K562 (cell line): ENCODE measurements at regions not wholly inside any gene's neighbourhood (a gene's known extent, or its start where the extent isn't known, plus 50 kb on each side); places are given as distances from the start of the nearest gene placed in this dataset.

ENCODE experiments used
- ATAC-seq: fragments of 200-7000 bp; cut with Tn5 transposase; 3 replicates; pipeline ENCODE4 v1.9.1; 2020; ENCODE audit warnings: moderate library complexity
- BruUV-seq: library from RNA; stranded (reverse); fragments of 400-500 nt; replicated peaks from 2 replicates; lab custom pipeline; 2021; lab: Mats Ljungman, UMichigan
- CTCF ChIA-PET: fragments of 300-600 bp; formaldehyde crosslinking; extraction: SDS; loops from one replicate; lab custom pipeline; 2021; ENCODE audit warnings: low intra/inter-chr PET ratio; lab: Yijun Ruan, JAX
- POLR2A ChIA-PET: fragments of 300-600, 350-650 bp; sonication (Branson Sonifier 250); formaldehyde crosslinking; extraction: SDS; loops from one replicate; lab custom pipeline; 2021; ENCODE audit warnings: antibody characterized with exemption, inconsistent platforms; lab: Yijun Ruan, JAX
- DNase-seq, 4 experiments: peaks; one replicate each; pipeline versions ENCODE4 v3.0.0 to v3.0.0-alpha.2; 2011 to 2018; ENCODE audit warnings: low spot score in 3 of 4, mixed read lengths in 3 of 4; ENCODE audit errors: extremely low read depth in 1 of 4
- FAIRE-seq: peaks from 2 replicates; lab custom pipeline; 2011; peaks lifted over from hg19 to GRCh38; lab: Jason Lieb, UNC
- H2AFZ ChIP-seq: 2 replicates; pipeline ENCODE4 v1.6.0; 2011; ENCODE audit warnings: low read depth, low read length, control low read depth, inconsistent platforms
- H3K27ac ChIP-seq: fragments of 200-600 bp; 3 replicates; pipeline ENCODE4 v1.8.0; 2011; ENCODE audit warnings: low read depth, mild to moderate bottlenecking, control low read depth, inconsistent platforms, low read length, moderate library complexity, mixed read lengths; ENCODE audit errors: extremely low read depth
- H3K27me3 ChIP-seq, 2 experiments: fragments of 300-600 bp in 1 of 2; 2 replicates in 1 of 2; 3 replicates in 1 of 2; pipeline versions ENCODE4 v1.6.0 to v1.8.0; 2011; ENCODE audit warnings: inconsistent platforms in 2 of 2, low read length in 2 of 2, mild to moderate bottlenecking in 1 of 2, mixed read lengths in 1 of 2, moderate library complexity in 1 of 2; ENCODE audit not compliant: control insufficient read depth in 2 of 2, insufficient read depth in 2 of 2
- H3K36me3 ChIP-seq: fragments of 300-600 bp; 3 replicates; pipeline ENCODE4 v1.8.0; 2011; ENCODE audit warnings: mild to moderate bottlenecking, low read length, inconsistent platforms; ENCODE audit not compliant: control insufficient read depth, insufficient read depth
- H3K4me1 ChIP-seq, 2 experiments: fragments of 200-600 bp in 1 of 2; replicated peaks in 1 of 2; 2 replicates in 1 of 2; 3 replicates in 1 of 2; pipeline versions ENCODE4 v1.5.1 to v1.8.0; 2011; ENCODE audit warnings: inconsistent platforms in 2 of 2, low read length in 2 of 2, mild to moderate bottlenecking in 1 of 2, mixed read lengths in 1 of 2, moderate library complexity in 1 of 2; ENCODE audit not compliant: control insufficient read depth in 2 of 2, insufficient read depth in 2 of 2
- H3K4me2 ChIP-seq: 2 replicates; pipeline ENCODE4 v1.6.1; 2011; ENCODE audit warnings: low read length, control low read depth, inconsistent platforms, mixed read lengths; ENCODE audit not compliant: insufficient read depth
- H3K4me3 ChIP-seq: fragments of 200-600 bp; sonication (generic), shearing (Covaris generic); 2 replicates; pipeline ENCODE4 v1.5.1; 2016; ENCODE audit warnings: control low read depth, inconsistent platforms
- H3K79me2 ChIP-seq: fragments of 200-600 bp; 3 replicates; pipeline ENCODE4 v1.8.0; 2011; ENCODE audit warnings: low read length, inconsistent platforms; ENCODE audit not compliant: control insufficient read depth, insufficient read depth
- H3K9ac ChIP-seq, 2 experiments: 2 replicates each; pipeline versions ENCODE4 v1.6.0 to v1.6.1; 2011; ENCODE audit warnings: low read depth in 2 of 2, low read length in 2 of 2, control low read depth in 1 of 2, inconsistent platforms in 1 of 2, mild to moderate bottlenecking in 1 of 2, mixed read lengths in 1 of 2; ENCODE audit not compliant: insufficient read depth in 1 of 2
- H3K9me1 ChIP-seq: one replicate; pipeline ENCODE4 v1.6.0; 2011; ENCODE audit warnings: inconsistent platforms, mild to moderate bottlenecking, low read length, moderate library complexity; ENCODE audit not compliant: control insufficient read depth, insufficient read depth
- H3K9me3 ChIP-seq: replicated peaks from 2 replicates; pipeline ENCODE4 v1.5.1; 2011; ENCODE audit warnings: low read depth, low read length, inconsistent platforms; ENCODE audit not compliant: control insufficient read depth, insufficient read depth
- H4K20me1 ChIP-seq: replicated peaks from 2 replicates; pipeline ENCODE4 v1.6.1; 2011; ENCODE audit warnings: low read length, inconsistent platforms, mixed read lengths; ENCODE audit not compliant: control insufficient read depth, insufficient read depth
- C11orf30 ChIP-seq: fragments of 450-650 bp; IDR thresholded peaks from 2 replicates; pipeline ENCODE4 v1.6.1; 2016; ENCODE audit warnings: low read depth, mild to moderate bottlenecking
- CXXC5 ChIP-seq: fragments of 250-450 bp; sonication (Bioruptor Pico); IDR thresholded peaks from 2 replicates; pipeline ENCODE4 v1.8.0; 2022; ENCODE audit warnings: inconsistent platforms, mild to moderate bottlenecking, moderate library complexity
- NFIC ChIP-seq: fragments of 450-650 bp; IDR thresholded peaks from 2 replicates; pipeline ENCODE4 v1.6.1; 2017; ENCODE audit warnings: mild to moderate bottlenecking, inconsistent platforms
- PCBP2 ChIP-seq: fragments of 200-400 bp; formaldehyde crosslinking; IDR thresholded peaks from 2 replicates; pipeline ENCODE4 v1.6.1; 2018; ENCODE audit warnings: low read length, low read depth, mild to moderate bottlenecking, moderate library complexity; ENCODE audit not compliant: poor library complexity, severe bottlenecking
- POLR3G ChIP-seq: IDR thresholded peaks from 2 replicates; pipeline ENCODE4 v1.6.1; 2011; ENCODE audit not compliant: insufficient read length, insufficient replicate concordance; ENCODE audit errors: extremely low read depth
- RUNX1 ChIP-seq: sonication (generic); IDR thresholded peaks from 2 replicates; pipeline ENCODE4 v1.6.1; 2016; ENCODE audit warnings: antibody characterized with exemption, low read depth
- STAT5B ChIP-seq: fragments of 250-450 bp; sonication (Bioruptor Pico); IDR thresholded peaks from 2 replicates; pipeline ENCODE4 v1.8.0; 2021; ENCODE audit warnings: mild to moderate bottlenecking, inconsistent platforms
- TAF9B ChIP-seq: fragments of 450-650 bp; IDR thresholded peaks from 2 replicates; pipeline ENCODE4 v1.6.1; 2018; ENCODE audit warnings: mild to moderate bottlenecking; ENCODE audit not compliant: partially characterized antibody
- ZNF354B ChIP-seq: fragments of 250-450 bp; sonication (Bioruptor Pico); IDR thresholded peaks from 2 replicates; pipeline ENCODE4 v1.4.0; 2020
- WGBS: fragments of 100-300 bp; shearing (Covaris generic); methylation state at CpG from one replicate; pipeline ENCODE4 v1.1.6; 2016; ENCODE audit warnings: low coverage, mixed read lengths; ENCODE audit not compliant: insufficient coverage; ENCODE audit errors: missing lambda C conversion rate; 5-methylcytosine and 5-hydroxymethylcytosine counted together
- in situ Hi-C: fragments of 300-500 bp; cut with MboI; formaldehyde crosslinking; loops from 4 replicates; pipeline ENCODE4 v1.15.0; 2018; ENCODE audit warnings: inconsistent platforms, mixed read lengths
- intact Hi-C: fragments of 100-400 bp; cut with micrococcal nuclease; formaldehyde crosslinking; loops from 2 replicates; pipeline ENCODE4 v1.14.2; 2022
- TF ChIP-seq, protein P1 (sequence below), 2 experiments: fragments of 200-800 bp in 1 of 2; sonication (Bioruptor generic) in 1 of 2; sonication (generic) in 1 of 2; formaldehyde crosslinking in 1 of 2; IDR thresholded peaks in 1 of 2; conservative IDR thresholded peaks in 1 of 2; 2 replicates each; pipeline versions ENCODE4 v1.5.0 to v1.6.1; 2016 to 2020; ENCODE audit warnings: missing compliant biosample characterization in 1 of 2, missing genetic modification characterization in 1 of 2, missing genetic modification reagents in 1 of 2
- TF ChIP-seq, protein P2 (sequence below), 2 experiments: fragments of 450-650 bp; IDR thresholded peaks; 2 replicates each; pipeline ENCODE4 v1.6.1; 2016
- TF ChIP-seq, protein P3 (sequence below): fragments of 250-450 bp; sonication (Bioruptor Pico); IDR thresholded peaks from 2 replicates; pipeline ENCODE4 v1.4.0; 2020
- TF ChIP-seq, protein P4 (sequence below): fragments of 250-450 bp; sonication (Bioruptor Pico); IDR thresholded peaks from 2 replicates; pipeline ENCODE4 v1.8.0; 2021; ENCODE audit warnings: moderate library complexity, mild to moderate bottlenecking, inconsistent platforms
- TF ChIP-seq, protein P5 (sequence below): sonication (generic); formaldehyde crosslinking; IDR thresholded peaks from 2 replicates; pipeline ENCODE4 v1.8.0; 2023; ENCODE audit warnings: mild to moderate bottlenecking, missing genetic modification reagents
- TF ChIP-seq, protein P6 (sequence below): fragments of 450-650 bp; IDR thresholded peaks from 2 replicates; pipeline ENCODE4 v1.6.1; 2016; ENCODE audit warnings: antibody characterized with exemption

DNA sequence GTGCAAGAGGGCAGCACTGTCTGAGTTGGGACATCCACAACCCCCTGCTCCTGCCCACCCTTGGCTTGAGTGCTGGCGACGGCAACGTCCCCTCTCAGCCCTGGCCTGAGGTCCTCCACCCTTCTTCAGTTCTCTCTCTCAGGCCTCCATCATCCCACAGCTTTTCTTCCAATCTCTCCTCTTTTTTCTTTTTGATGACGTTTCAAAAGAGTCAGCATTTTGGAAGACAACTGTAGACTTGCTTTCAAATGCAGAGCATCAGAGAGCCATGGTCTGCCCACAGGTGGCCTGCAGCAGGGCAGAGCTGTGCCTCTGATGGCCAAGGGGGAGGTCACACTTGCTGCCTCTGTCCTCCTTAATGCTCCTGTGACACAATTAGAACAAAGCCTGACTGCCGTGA lies 775.4 kb downstream of the KCNJ18 start:
- TF ChIP-seq C11orf30 (no peak), POLR3G (no peak), RUNX1 (no peak), ZNF354B (CRISPR knock-in tag) (no peak), CXXC5 (CRISPR knock-in tag) (no peak), PCBP2 (no peak), NFIC (no peak), STAT5B (CRISPR knock-in tag) (no peak), TAF9B (no peak)
- TF ChIP-seq, protein P1, sequence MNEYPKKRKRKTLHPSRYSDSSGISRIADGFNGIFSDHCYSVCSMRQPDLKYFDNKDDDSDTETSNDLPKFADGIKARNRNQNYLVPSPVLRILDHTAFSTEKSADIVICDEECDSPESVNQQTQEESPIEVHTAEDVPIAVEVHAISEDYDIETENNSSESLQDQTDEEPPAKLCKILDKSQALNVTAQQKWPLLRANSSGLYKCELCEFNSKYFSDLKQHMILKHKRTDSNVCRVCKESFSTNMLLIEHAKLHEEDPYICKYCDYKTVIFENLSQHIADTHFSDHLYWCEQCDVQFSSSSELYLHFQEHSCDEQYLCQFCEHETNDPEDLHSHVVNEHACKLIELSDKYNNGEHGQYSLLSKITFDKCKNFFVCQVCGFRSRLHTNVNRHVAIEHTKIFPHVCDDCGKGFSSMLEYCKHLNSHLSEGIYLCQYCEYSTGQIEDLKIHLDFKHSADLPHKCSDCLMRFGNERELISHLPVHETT (CRISPR knock-in tag; conservative IDR thresholded peaks at IDR 0.05 in 1 of 2, IDR thresholded peaks at IDR 0.05 in 1 of 2), result no peak
- TF ChIP-seq, protein P2, sequence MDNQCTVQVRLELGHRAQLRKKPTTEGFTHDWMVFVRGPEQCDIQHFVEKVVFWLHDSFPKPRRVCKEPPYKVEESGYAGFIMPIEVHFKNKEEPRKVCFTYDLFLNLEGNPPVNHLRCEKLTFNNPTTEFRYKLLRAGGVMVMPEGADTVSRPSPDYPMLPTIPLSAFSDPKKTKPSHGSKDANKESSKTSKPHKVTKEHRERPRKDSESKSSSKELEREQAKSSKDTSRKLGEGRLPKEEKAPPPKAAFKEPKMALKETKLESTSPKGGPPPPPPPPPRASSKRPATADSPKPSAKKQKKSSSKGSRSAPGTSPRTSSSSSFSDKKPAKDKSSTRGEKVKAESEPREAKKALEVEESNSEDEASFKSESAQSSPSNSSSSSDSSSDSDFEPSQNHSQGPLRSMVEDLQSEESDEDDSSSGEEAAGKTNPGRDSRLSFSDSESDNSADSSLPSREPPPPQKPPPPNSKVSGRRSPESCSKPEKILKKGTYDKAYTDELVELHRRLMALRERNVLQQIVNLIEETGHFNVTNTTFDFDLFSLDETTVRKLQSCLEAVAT (IDR thresholded peaks at IDR 0.05), result no peak
- TF ChIP-seq, protein P3, sequence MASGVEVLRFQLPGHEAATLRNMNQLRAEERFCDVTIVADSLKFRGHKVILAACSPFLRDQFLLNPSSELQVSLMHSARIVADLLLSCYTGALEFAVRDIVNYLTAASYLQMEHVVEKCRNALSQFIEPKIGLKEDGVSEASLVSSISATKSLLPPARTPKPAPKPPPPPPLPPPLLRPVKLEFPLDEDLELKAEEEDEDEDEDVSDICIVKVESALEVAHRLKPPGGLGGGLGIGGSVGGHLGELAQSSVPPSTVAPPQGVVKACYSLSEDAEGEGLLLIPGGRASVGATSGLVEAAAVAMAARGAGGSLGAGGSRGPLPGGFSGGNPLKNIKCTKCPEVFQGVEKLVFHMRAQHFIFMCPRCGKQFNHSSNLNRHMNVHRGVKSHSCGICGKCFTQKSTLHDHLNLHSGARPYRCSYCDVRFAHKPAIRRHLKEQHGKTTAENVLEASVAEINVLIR (CRISPR knock-in tag), result no peak
- TF ChIP-seq, protein P4, sequence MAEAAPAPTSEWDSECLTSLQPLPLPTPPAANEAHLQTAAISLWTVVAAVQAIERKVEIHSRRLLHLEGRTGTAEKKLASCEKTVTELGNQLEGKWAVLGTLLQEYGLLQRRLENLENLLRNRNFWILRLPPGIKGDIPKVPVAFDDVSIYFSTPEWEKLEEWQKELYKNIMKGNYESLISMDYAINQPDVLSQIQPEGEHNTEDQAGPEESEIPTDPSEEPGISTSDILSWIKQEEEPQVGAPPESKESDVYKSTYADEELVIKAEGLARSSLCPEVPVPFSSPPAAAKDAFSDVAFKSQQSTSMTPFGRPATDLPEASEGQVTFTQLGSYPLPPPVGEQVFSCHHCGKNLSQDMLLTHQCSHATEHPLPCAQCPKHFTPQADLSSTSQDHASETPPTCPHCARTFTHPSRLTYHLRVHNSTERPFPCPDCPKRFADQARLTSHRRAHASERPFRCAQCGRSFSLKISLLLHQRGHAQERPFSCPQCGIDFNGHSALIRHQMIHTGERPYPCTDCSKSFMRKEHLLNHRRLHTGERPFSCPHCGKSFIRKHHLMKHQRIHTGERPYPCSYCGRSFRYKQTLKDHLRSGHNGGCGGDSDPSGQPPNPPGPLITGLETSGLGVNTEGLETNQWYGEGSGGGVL (CRISPR knock-in tag), result no peak
- TF ChIP-seq, protein P5, sequence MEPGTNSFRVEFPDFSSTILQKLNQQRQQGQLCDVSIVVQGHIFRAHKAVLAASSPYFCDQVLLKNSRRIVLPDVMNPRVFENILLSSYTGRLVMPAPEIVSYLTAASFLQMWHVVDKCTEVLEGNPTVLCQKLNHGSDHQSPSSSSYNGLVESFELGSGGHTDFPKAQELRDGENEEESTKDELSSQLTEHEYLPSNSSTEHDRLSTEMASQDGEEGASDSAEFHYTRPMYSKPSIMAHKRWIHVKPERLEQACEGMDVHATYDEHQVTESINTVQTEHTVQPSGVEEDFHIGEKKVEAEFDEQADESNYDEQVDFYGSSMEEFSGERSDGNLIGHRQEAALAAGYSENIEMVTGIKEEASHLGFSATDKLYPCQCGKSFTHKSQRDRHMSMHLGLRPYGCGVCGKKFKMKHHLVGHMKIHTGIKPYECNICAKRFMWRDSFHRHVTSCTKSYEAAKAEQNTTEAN (CRISPR knock-in tag), result no peak
- TF ChIP-seq, protein P6, sequence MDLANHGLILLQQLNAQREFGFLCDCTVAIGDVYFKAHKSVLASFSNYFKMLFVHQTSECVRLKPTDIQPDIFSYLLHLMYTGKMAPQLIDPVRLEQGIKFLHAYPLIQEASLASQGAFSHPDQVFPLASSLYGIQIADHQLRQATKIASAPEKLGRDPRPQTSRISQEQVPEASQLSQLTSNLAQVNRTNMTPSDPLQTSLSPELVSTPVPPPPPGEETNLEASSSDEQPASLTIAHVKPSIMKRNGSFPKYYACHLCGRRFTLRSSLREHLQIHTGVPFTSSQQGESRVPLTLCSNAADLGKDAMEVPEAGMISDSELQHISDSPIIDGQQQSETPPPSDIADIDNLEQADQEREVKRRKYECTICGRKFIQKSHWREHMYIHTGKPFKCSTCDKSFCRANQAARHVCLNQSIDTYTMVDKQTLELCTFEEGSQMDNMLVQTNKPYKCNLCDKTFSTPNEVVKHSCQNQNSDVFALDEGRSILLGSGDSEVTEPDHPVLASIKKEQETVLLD, result no peak
- CTCF ChIA-PET, result no interaction called here
- DNase-seq (no peak), FAIRE-seq (no peak), ATAC-seq (no peak)
- Histone ChIP-seq H3K27me3 (no peaks in the 10 kb centered on the region), H3K79me2 (no peaks in the 10 kb centered on the region), H3K9ac (no peak overlapping the region), H2AFZ (no peak overlapping the region), H3K9me1 (no peaks in the 10 kb centered on the region), H3K4me1 (no peaks in the 10 kb centered on the region; a peak in 1 of 5 replicates), H3K9me3 (no peaks in the 10 kb centered on the region), H3K36me3 (no peaks in the 10 kb centered on the region), H3K27ac (no peak overlapping the region), H3K4me3 (no peak overlapping the region), H4K20me1 (no peaks in the 10 kb centered on the region), H3K4me2 (no peak overlapping the region)
- intact Hi-C loops, result no loop called here
- BruUV-seq, result no TSS peak
- POLR2A ChIA-PET, result no interaction called here
- WGBS, result 0% methylated on average over 3 of the region's 5 CpGs
- in situ Hi-C loops, result no loop called here
